Hematopoietic multipotent progenitor cell treated with erythropoietin and hydrocortisone succinate and interleukin-3 and kit ligand, for 6 days (in vitro differentiated cells): ENCODE measurements at regions not wholly inside any gene's neighbourhood (a gene's known extent, or its start where the extent isn't known, plus 50 kb on each side); places are given as distances from the start of the nearest gene placed in this dataset.

Source experiments
- DNase-seq: peaks from one replicate; pipeline ENCODE4 v3.0.0-alpha.2; 2015

DNA sequence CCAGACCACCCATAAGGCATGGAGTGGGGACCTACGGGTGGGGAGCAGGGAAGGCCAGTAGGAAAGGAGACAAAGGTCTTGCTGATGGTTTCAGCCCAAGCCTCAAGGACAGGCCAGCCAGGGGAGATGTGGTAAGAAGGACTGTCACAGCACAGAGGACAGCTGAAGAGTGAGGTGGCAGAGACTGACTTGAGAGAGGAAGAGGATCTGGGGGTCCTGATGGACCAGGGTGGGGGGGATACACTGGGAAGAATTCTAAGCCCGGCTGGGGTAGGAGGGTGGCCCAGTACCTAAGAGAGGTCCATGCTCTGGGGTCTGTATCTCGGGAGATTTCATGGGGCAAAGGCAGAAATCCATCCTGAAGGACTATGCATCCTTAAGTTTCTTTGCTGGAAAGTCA, 66.1 kb upstream of the THY1 start:
- no peak for DNase-seq

DNA sequence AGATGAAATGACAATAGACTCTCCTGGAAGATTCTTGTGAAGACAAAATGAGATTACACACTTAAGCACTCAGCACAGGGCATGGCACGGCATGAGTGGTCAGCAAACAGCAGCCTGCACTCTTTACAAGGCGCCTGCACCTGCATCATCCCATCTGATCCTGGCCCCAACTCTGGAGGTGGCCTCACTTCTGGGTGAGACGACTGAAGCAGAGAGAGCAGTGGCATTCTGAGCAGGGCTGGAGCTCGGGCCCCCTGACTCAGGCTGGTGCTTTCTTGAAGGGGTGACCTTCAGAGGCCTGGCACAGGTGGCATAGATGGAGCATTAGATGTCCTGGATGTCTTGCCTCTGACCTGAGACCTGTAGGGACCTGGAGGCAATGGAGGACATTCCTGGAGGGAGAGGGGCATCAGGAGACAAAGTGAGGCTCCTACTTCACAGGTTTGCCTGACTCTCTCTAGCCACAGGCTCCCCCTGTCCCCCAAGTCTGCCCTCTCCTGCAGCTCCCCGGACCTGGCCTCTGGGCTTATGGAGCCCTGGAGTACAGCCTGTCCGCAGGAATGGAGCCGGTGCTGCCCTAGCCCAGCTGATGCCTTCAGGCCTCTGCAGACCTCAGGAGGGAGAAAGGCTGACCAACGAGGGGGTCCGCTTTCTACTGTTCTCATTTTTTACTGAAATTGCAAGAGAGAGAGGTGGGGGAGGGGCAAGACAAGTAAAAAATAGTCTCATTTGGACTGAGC, 65.5 kb upstream of the THY1 start:
- no peak for DNase-seq

DNA sequence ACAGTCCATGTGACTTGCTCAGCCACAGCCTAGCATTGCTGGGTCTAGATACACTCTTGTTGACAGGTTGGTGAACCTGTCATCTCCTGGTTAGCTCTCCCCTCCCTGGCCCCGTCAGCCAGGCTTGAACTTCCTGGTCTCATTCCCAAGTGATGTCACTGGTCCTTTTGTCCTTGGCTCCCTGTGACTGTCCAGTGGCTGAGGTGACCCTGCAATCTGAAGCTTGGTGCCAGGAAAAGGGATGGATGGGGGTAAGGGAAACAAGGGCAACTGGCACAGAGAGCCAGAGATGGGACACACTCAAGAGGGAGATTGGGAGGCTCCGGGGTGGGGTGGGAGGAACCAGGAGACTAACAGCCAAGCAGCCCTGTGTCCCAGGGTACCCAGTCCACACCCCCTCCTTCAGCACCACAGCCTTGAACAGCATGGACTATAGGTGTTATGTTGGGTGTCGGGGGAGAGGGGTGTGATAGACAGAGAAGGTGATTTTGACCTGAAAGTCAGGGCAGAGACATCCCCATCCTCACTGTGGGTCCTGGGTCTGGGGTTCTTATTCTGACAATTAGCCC, 63.8 kb upstream of the THY1 start:
- no peak for DNase-seq

DNA sequence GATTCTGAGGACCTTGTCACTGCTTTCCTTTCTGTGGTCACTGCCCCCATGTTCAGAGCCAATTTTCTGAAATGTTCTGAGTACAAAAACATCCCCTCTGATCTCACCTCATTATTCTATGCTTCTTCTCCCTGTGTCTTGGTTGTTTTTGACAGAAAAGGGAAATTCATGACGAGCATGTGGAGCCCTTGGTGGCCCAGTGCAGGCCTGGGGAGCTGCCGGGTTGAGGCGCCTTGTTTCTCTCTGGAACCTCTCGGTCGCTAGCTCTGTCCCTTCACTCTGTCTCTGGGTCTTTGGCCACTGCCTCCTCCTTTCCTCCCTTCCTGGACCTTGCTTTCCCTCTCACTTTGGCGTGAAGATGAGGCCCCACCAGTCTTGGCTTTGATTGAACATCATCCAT, 63.0 kb upstream of the THY1 start:
- no peak for DNase-seq

DNA sequence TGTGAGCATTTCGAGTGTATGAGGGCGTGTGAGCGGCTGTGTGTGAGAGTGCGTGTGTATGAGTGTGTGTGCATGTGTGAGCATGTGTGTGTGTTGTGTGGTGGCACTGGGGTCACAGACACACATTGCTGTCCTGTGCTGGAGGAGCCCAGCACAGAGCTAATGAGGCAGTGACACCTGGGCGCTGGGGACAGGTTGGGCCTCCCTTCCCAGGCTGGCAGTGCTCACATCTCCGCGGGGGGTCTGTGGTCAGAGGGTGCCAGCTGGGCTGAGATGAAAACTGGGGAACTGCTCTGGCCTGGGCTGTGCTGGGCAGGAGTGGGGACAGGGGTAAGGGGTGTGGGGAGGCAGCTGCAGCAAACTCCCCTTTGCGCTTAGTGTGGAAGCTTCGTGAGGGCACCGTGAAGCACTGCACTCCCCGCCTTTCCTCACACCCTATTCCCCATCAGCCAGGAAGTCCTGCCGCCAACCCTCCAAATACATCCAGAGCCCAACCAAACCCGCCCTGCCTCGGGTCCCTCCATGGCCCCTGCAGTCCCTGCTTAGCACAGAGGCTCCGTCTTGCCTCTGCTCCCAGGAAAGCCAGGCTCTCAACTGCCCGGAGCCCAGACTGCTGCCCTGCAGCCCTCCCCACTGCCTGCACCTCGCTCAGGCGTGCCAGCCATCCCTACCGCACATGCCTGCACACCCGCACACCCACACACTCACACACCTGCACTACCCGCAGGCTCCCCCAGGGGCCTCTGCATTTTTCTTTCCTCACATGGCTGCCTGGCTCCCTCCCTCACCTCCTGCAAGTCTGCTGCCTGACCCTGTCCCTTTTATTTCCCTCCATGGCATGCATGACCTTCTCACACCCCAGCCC, 62.0 kb upstream of the THY1 start:
- peak; percentile 21 for DNase-seq

DNA sequence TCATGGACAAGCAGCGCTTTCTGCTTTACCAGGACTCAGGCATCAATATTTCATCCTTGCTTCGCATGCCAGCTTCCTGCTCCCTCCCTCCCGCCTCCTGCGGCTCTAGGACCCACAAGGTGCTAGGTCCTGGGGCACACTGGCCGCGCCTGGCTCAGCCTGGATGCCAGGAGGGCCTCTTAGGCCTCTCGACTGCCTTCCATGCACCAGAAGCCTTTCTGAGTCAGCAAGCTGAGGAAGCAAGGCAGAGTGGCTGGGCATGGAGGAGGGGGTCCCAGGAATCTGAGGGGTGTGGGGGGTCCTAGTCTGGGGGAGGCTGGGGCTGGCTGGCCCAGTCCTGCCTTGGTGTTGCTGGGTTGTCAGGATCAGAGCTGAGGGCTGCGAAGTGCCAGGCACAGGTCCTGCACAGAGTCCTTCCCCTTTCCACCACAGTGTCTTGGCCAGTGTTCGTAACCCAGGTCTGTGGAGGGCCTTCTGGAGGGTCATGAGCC, 61.0 kb upstream of the THY1 start:
- no peak for DNase-seq

DNA sequence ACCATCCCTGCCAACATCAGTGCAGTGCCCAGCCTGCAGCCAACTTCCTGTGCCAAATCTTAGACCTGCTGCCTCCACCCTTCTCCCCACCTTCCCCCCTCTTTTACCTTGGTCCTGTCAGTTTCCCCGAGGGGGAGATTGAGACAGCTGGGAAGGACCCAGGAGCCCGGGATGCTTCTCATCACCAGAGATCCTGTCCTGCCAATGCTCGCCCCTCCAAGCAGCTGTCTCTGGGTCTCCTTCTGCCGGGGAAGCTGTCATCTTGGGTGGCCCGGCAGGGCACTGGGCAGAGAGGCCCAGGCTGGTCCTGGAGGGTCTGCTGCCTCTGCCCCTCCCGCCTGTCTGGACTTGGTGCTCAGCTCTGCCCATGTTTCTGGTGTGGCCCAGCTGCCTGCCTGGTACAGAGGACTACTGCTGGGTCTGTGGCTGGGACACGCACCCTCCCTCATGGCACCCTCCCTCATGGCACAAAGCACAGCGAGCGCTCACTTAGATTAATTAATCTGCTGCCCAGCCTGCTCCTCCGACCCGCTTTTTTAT, 60.4 kb upstream of the THY1 start:
- DNase-seq, result no peak

DNA sequence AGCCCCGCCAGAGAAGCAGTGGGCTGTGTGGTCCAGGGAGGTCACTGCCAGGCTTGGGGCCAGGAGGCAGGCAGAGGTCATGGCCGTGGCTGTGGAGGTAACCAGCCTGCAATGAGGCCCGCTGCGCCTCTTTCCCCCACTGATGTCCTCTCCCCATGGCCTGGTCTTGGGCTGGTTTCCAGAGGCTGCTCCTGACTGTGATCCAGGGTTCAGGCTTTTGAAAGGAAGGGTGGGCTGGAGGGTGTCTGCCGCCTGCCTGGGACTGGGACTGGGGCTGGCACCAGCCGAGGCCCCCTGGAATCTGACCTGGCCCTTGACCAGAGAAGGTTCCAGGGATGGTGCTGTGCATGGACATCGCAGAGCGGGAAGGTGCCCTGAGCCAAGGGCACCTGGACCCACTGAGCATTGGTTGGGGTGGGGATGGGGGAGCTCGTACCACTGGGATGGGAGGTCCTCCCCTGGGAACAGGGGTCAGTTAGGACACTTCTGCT, 59.6 kb upstream of the THY1 start:
- DNase-seq, result no peak

DNA sequence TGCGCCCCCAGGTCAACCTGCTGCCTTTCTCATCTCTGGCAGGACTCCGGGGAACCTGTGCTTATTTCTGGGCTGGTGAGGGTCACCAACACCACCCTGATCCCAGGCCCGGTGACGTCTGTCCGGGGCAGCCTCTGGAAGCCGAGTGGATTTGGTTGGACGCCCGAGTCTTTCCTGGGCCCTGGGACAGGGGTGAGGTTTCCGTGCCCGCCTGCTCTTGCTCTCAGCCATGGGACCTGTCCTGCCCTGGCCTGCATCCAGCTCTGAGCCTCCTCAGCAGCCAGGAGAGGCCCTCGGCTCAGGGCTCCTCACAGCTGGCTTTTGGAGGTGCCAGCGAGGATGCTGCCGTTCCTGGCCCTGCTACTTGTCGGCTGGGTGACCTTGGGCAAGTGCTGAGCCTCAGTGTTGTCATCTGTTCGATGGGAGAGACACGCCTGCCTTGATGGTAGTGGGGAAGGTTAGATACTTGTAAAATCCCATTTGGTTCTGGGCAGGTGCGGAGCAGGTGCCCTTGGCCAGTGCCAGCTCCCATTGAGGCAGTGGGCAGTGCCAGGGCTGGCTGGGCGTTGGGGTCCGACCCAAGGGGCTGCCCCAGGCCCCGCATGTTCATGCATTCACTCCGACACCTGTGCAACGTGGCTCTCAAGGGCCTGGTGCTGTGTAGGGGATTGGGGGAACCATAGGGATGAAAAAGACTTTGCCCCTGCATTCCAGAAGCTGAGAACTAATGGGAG, 58.9 kb upstream of the THY1 start:
- no peak for DNase-seq

DNA sequence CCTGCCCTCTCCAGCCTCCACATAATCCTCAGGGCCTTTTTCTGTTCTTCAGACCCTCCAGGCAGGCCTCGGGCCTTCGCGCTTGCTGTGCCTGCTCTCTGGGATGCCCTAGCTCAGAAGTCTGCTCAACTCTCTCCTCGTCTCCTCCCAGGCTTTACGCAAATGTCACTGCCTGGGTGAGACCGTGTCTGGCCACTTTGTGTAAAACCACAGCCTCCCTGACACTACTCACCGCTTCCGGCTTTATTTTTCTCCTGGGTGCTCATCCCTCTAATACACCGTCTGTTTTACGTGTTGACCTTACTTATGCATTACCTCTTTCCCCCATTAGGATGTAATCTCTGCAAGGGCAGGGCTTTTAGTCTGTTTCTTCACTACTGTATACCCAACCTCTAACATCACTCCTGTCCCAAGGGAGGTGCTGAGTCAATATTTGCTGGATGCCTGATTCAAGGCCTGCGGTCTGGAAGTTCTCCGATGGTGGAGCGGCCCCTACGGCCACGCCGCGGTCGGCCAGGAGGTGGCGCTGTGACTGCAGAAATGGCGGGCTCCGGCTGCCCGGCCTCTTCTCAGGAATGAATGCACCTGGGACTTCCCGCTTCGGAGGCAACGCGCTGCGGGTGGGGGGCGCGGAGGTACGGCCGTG, 58.2 kb upstream of the THY1 start:
- DNase-seq, result peak; percentile 67

DNA sequence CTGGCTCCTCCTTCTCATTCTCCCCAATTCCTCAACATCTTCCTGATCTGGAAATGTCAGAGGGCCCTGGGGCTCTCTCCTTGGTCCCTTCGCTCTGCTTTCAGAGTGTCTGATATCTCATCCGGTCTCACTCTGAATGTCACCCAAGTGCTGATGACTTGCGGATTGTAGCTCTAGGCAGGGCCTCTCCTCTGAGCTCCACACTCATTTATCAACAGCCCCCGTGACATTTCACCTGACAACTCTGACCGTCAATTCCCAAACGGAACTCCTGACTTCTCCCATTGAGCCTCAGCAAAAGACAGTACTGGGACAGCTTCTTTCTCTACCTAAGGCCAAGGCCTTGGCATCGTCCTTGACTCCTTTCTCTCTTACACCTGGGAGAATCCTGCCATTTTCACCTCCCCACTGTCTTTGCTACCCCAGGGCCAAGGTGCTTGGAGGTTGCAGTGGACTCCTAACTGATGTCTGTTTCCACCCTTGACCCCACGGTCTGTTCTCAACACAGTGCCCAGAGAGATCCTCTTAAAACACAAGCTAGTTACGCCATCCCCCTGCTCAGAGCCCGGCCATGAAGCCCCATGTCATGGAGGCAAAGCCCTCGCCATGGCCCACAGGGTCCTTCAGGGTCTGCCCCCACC, 57.5 kb upstream of the THY1 start:
- DNase-seq, result no peak

DNA sequence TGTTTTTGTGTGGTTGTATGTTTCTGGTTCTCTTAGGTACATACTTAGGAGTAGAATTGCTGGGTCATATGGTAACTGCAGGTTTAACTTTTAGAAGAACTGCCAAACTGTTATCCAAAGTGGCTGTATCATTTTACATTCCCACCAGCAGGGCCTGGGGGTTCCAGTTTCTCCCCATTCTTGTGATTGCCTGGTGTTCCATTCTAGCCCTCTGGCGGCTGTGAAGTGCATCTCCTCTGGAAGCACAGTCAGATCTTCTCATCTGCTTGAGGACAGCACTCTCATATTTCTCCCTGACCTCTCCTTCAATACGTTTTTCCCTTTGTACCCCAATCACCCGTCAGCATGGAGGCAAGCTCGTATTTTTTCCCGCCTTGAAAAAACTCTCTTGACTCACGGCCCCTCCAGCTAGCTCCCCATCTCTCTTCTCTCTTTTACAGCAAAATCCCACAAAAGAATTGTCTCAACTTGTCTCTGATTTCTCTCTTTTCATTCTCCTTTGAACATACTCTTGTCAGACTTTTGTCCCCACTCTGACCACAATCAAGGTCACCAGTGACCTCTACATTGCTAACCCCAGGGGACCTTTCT, 56.8 kb upstream of the THY1 start:
- peak; percentile 41 for DNase-seq

DNA sequence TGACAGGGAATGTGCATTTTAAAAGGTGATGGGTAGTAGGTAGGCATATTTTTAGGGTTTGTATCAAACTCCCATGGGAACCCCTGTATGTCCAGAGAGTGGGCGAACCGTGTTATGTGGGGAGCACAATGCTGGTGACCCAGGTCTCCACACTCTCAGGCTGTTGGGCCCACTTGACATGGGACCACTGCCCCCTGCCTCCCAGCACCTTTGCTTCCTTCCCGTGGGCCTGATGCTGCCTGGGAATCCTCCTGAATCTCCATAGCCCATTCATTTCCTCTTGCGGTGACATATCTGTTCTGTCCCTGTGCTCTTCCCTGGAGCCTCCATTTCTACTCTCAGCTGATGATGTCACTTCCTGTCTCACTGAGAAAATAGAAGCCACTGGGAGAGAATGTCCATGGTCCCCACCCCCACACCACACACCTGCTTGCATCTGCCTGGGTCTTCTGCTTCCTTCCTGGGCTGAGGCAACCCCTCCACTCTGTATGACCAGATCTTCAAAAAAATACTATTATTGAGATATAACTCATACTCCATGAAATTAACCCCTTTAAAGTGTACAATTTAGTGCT, 55.8 kb upstream of the THY1 start:
- no peak for DNase-seq

DNA sequence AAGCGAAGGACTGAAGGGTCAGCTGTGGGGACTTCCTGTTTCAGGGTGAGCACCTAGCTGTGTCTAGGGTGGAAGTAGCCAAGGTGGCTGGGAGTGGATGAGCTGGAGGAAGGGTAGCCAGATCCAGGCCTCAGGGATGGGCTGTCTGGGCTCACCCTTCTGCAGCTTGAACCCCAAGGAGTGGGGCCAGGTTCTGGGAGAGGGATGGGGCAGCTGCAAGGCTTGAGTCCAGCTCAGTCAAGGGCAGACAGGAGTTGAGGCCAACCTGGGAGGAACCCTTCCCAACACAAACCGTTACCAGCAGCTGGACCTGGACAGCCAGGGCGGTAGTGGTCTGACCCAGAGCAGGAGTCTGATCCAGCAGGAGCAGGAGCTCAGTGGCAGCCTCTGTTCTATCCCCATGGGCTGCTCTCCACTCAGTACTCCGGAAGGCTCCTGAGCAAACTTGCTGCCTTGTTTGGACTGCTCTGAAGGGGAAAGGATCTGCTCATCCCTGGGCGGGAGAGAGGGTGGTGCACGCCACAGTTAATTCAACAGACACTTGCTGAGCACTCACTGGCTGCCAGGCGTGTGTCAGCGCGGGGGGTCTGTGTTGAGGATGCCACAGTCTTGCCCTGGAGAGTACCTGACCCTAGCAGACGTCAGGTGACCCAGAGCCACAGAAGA, 53.8 kb upstream of the THY1 start:
- DNase-seq, result no peak

DNA sequence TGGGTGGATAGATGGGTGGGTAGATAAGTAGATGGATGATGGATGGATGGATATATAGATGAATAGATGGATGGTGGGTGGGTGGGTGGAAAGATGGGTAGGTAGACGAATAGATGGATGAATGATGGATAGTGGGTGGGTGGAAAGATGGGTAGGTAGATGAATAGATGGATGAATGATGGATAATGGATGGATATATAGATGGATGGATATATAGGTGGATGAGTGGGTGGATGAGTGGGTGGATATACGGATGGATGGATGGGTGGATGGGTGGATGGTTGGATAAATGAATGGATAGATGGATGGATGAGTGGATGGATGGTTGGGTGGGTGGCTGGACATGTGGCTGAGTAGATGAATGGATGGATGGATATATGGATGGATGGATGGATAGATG, 53.1 kb upstream of the THY1 start:
- DNase-seq, result no peak

DNA sequence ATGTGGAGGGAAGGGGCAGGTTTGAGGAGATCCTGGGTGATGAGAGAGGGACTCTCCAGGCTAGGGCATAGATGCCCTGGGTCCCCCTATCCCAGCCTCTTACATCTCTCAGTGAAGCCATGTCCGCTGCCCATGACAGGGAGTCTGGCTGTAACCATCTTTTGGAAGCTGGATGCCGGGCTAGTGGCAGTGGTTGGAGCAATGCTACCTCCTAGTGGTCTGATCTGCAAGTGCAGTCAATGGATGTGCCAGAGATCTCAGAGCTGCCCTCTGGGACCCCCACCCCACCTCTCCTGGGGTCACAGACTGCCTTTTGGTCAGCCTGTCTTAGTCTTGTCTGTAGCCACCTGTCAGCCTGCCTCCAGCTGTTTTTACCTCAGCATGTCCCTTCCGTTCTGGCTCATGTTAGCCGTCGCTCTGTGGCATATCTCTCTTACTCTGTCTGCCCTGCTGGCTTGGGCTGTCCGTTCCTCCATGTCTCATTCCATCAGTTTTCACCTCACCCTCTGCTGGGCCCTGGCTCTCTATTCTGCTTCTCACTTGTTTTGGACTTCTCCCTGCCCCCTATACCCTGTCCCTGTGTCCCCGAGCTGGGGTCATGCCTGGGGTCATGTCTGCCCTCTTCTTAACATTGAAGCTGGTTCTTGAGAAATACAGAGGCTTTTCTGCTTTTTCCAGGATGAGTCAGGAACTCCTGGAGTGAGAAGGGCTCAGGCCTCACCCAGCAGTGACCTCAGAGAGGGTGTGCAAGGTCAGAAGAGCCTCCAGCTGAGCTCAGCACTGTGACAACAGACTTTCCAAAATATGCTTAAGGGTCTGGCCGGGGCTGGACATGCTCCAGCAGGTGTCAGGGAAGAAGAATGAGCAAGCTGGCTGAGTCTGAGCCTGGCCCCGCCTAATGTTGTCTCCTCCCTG, 52.0 kb upstream of the THY1 start:
- peak; percentile 77 for DNase-seq

DNA sequence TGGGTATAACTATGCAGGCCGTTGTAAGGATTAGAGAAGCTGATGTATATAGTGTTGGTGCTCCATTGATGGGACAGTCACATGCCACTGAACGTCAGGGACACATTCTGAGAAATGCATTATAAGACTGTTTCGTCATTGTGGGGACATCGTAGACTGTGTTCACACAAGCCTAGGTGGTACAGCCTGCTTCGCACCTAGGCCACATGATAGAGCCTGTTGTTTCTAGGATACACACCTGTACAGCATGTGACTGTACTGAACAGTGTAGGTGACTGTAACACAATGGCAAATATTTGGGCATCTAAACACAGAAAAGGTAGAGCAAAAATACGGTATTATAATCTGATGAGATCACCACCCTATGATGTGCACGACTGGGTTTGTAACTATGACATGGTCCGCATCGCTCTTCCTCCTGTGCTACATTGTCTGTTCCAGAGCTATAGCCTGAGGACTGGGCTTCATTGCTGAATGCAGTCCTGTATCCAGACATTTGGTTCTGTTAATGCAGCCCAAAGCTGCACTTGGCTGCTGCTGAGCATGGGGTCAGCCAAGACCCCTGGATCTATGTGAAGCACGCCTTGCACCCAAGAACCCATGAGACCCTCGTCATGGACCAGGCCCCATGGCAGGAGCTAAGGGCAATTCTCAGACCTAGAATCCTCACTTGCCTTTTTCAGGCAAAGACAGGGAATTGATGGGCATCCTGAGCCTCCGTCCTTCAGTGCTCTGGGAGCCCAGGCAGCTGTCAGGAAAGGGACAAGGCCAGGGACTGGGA, 51.1 kb upstream of the THY1 start:
- DNase-seq, result no peak

DNA sequence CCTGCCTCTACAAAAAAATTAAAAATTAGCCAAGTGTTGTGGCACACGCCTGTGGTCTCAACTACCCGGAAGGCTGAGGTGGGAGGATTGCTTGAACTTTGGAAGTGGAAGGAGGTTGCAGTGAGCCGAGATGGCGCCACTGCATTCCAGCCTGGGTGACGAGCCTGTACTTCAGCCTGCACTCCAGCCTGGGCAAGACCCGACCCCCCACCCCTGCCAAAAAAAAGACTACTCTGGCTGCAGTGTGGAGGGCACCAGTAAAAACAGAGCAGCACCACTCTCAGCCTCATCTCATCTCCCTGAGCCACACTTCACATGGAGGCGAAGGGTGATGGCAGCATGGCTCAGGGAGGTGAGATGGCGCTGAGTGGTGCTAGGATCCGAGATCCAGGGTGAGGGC, 50.3 kb upstream of the THY1 start:
- DNase-seq, result no peak
